Pancreas (tissue), 10 donors: ENCODE measurements at regions not wholly inside any gene's neighbourhood (a gene's known extent, or its start where the extent isn't known, plus 50 kb on each side); places are given as distances from the start of the nearest gene placed in this dataset.
"Not testable (repeated sequence)": the region's sequence is repeated elsewhere in the genome, so short reads cannot be mapped to it uniquely, and the experiment has no call there.

ENCODE experiments used
- ATAC-seq, 4 donors: fragments of 200-7000 bp; cut with Tn5 transposase; one replicate each; pipeline versions ENCODE4 v1.8.0 to v1.9.1; 2020; ENCODE audit warnings: mild to moderate bottlenecking in 4 of 4, moderate library complexity in 4 of 4
- DNase-seq, 6 donors: peaks; one replicate each; pipeline ENCODE4 v3.0.0-alpha.2; 2020
- FAIRE-seq: peaks from 2 replicates; lab custom pipeline; 2012; peaks lifted over from hg19 to GRCh38; lab: Jason Lieb, UNC
- H3K27ac ChIP-seq, 4 donors: fragments of 200-600 bp; sonication (generic); 1 replicate in 3 of 4; 2 replicates in 1 of 4; pipeline versions ENCODE4 v1.5.0 to v1.8.0; 2020
- H3K27me3 ChIP-seq, 4 donors: fragments of 200-600 bp; one replicate each; pipeline ENCODE4 v1.8.0; 2021
- H3K36me3 ChIP-seq, 3 donors: fragments of 200-600 bp; sonication (generic) in 1 of 3; one replicate each; pipeline versions ENCODE4 v1.5.0 to v1.8.0; 2020 to 2021
- H3K4me1 ChIP-seq, 3 donors: fragments of 200-600 bp; one replicate each; pipeline ENCODE4 v1.8.0; 2021
- H3K4me3 ChIP-seq, 4 donors: fragments of 200-600 bp; sonication (generic) in 2 of 4; one replicate each; pipeline versions ENCODE4 v1.5.0 to v1.8.0; 2020 to 2021
- H3K9me3 ChIP-seq, 4 donors: fragments of 200-600 bp; one replicate each; pipeline ENCODE4 v1.8.0; 2021
- CTCF ChIP-seq, 4 donors: fragments of 200-600 bp; sonication (generic) in 3 of 4; IDR thresholded peaks; one replicate each; pipeline versions ENCODE4 v1.5.0 to v1.8.0; 2021; ENCODE audit warnings: antibody characterized with exemption in 4 of 4
- WGBS, 2 donors: extraction: QIAGEN DNeasy Blood & Tissue Kit; methylation state at CpG; one replicate each; pipeline ENCODE4 v1.1.7; 2013; 5-methylcytosine and 5-hydroxymethylcytosine counted together
- intact Hi-C, 3 donors: fragments of 100-400 bp; cut with DNase I; formaldehyde crosslinking; loops; one replicate each; pipeline versions ENCODE4 v1.11.1 to v1.14.2; 2022
- donor health status: healthy with polysubstance abuse.
- donor health status: DM: no; HTN: no; CAD: no; lungs with moderate emphysema.
- donor health status: DM: no; HTN: no; CAD: no.
- donor health status: control.
- donor health status: control.
- donor health status: Bipolar disorder and iron deficiency.
- donor health status: DM: yes; HTN: yes; CAD: no.
- donor health status: DM: no; HTN: no; CAD: no.
- donor health status: DM: no; HTN: no; CAD: no.
- donor health status: DM: yes; HTN: yes; CAD: no.

DNA sequence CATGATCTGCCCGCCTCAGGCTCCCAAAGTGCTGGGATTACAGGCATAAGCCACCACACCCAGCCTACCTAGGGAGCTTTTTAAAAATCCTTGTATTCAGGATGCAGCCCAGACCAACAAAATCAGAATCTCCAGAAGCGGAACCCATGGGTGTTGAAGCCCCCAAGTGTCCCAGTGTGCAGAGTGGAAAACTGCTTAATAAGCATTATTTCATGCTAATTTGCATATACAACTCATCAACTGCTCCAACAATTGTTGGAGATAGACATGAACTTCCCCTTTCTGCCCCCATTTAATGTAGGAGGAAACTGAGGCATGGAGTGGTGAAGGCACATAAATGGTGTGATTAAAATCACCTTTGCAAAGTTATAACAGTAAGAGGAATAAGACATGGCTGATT is 84.3 kb upstream of the C16orf82 start:
- no peak for ATAC-seq
- no peak for FAIRE-seq
- no peaks in the 10 kb centered on the region for H3K27me3 ChIP-seq
- no peak overlapping the region for H3K27ac ChIP-seq
- no peak for TF ChIP-seq CTCF (IDR thresholded peaks at IDR 0.05)
- no peak overlapping the region for H3K4me3 ChIP-seq
- H3K36me3 ChIP-seq, result no peaks in the 10 kb centered on the region
- 81 to 92% methylated on average over 2 of the region's 2 CpGs for WGBS, 2 donors
- no peaks in the 10 kb centered on the region for H3K9me3 ChIP-seq
- no peak for DNase-seq
- no peaks in the 10 kb centered on the region for H3K4me1 ChIP-seq
- intact Hi-C loops, result no loop called here

DNA sequence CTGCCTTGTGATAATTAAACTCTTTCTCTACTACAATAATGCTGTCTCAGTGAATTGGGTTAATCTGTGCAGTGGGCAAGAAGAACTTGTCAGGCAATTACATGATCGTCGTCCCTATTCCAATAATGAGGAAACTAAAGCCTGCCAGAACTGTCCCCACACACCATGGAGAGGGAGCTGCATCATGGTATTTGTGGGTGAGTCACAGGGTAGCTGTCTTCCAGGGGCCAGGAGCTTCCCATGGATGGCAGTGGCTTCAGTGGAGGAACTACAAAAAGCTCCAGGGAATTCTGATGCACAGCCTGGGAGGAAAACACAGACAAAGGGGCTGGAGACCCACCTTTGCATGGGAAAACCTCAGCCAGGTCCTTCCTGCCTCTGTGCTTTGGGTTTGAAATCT is 83.3 kb upstream of the C16orf82 start:
- 58 to 81% methylated on average over 2 of the region's 2 CpGs for WGBS, 2 donors
- FAIRE-seq, result no peak
- H3K4me1 ChIP-seq, result no peaks in the 10 kb centered on the region
- intact Hi-C loops, result no loop called here
- no peak for ATAC-seq
- no peaks in the 10 kb centered on the region for H3K9me3 ChIP-seq
- no peak overlapping the region for H3K4me3 ChIP-seq
- H3K36me3 ChIP-seq, result no peaks in the 10 kb centered on the region
- no peaks in the 10 kb centered on the region for H3K27me3 ChIP-seq
- H3K27ac ChIP-seq, result no peak overlapping the region
- TF ChIP-seq CTCF (IDR thresholded peaks at IDR 0.05), result no peak
- DNase-seq, result no peak

DNA sequence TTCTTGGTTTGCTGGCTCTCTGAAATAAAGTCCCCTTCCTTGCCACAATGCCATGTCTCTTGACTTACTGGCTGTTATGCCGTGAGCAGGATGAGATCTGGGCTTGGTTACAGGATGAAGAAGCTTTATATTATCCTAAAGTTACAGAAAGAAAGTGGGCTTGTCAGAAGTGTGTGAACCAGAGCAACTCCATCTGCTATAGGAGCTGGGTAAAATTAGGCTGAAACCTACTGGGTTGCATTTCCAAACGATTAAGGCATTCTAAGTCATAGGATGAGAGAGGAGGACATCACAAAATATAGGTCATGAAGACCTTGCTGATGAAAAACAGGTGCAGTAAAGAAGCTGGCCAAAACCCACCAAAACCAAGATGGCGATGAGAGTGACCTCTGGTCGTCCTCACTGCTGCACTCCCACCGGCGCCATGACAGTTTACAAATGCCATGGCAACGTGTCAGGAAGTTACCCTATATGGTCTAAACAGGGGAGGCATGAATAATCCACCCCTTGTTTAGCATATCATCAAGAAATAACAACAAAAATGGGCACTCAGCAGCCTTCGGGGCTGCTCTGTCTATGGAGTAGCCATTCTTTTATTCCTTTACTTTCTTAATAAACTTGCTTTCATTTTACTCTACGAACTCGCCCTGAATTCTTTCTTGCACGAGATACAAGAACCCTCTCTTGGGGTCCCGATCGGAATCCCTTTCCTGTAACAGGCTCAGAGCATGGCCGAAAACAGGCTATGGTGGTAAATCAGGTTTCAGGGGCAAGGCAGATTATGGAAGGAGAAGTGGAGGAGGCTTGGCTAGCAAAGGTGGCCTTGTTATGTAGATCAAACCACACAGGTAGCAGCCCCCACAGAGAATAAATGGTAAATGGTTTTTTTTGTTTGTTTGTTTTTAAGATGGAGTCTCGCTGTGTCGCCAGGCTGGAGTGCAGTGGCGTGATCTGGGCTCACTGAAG is 81.3 kb upstream of the C16orf82 start:
- WGBS, 2 donors, result 57 to 58% methylated on average over 17 of the region's 17 CpGs
- Histone ChIP-seq H3K4me1 (no peaks in the 10 kb centered on the region), H3K9me3 (no peaks in the 10 kb centered on the region), H3K27me3 (no peaks in the 10 kb centered on the region), H3K27ac (no peak overlapping the region), H3K4me3 (no peak overlapping the region), H3K36me3 (no peaks in the 10 kb centered on the region)
- ATAC-seq (no peak), FAIRE-seq (no peak), DNase-seq (no peak)
- intact Hi-C loops, result no loop called here
- no peak for TF ChIP-seq CTCF (IDR thresholded peaks at IDR 0.05)

GRCh38 chr16:26987597-26988010 is 79.1 kb upstream of the C16orf82 start:
- intact Hi-C loops, result no loop called here
- Histone ChIP-seq H3K27me3 (no peaks in the 10 kb centered on the region), H3K27ac (no peak overlapping the region), H3K4me3 (no peak overlapping the region), H3K9me3 (no peaks in the 10 kb centered on the region), H3K36me3 (no peaks in the 10 kb centered on the region), H3K4me1 (no peaks in the 10 kb centered on the region)
- WGBS, 2 donors, result 34 to 49% methylated on average over 7 of the region's 7 CpGs
- DNase-seq (no peak), FAIRE-seq (no peak), ATAC-seq (peak in 2 of 4 donors; percentile 25 to 51)
- no peak for TF ChIP-seq CTCF (IDR thresholded peaks at IDR 0.05)

DNA sequence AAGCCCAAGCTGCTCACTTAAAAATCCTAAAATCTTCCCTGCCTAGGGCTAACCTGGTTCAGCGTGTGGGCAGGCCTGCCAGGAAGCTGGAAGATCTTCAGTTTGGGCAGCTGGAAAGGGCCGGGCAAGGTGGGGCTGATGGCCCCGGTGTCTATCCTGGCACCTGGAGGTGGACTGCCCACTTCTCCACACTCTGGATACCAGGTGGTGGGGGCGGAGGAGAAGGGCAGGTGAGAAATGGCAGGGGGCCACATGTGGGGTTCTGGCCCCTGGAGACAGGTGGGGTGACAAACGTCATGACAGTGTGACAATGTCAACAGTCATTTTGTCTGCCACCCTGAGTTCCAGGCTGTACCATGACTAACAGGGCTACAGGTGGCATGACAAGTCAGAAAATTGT is 78.5 kb upstream of the C16orf82 start:
- Histone ChIP-seq H3K4me1 (no peaks in the 10 kb centered on the region), H3K36me3 (no peaks in the 10 kb centered on the region), H3K9me3 (no peaks in the 10 kb centered on the region), H3K27me3 (no peaks in the 10 kb centered on the region), H3K27ac (no peak overlapping the region), H3K4me3 (no peak overlapping the region)
- no peak for TF ChIP-seq CTCF (IDR thresholded peaks at IDR 0.05)
- FAIRE-seq (no peak), ATAC-seq (no peak), DNase-seq (no peak)
- intact Hi-C loops, result no loop called here
- 56 to 63% methylated on average over 5 of the region's 5 CpGs for WGBS, 2 donors

- H3K36me3 ChIP-seq, FAIRE-seq, intact Hi-C loops, ATAC-seq, H3K27me3 ChIP-seq, H3K4me3 ChIP-seq, H3K27ac ChIP-seq, DNase-seq, H3K9me3 ChIP-seq, H3K4me1 ChIP-seq: not testable (repeated sequence)
- 89 to 91% methylated on average over 5 of the region's 5 CpGs for WGBS, 2 donors
These were observed 76.2 kb upstream of the C16orf82 start for GRCh38 chr16:26990384-26991120.
